Stimulated activated CD8-positive, alpha-beta memory T cell treated with anti-CD3 and anti-CD28 coated beads, Interleukin-15, amount 100 ng/mL, for 48 hours (primary cell): ENCODE measurements at regions not wholly inside any gene's neighbourhood (a gene's known extent, or its start where the extent isn't known, plus 50 kb on each side); places are given as distances from the start of the nearest gene placed in this dataset.

ENCODE experiments used
- DNase-seq, 2 donors: peaks; one replicate each; pipeline ENCODE4 v3.0.0-alpha.2; 2020; ENCODE audit warnings: low read depth in 2 of 2

DNA sequence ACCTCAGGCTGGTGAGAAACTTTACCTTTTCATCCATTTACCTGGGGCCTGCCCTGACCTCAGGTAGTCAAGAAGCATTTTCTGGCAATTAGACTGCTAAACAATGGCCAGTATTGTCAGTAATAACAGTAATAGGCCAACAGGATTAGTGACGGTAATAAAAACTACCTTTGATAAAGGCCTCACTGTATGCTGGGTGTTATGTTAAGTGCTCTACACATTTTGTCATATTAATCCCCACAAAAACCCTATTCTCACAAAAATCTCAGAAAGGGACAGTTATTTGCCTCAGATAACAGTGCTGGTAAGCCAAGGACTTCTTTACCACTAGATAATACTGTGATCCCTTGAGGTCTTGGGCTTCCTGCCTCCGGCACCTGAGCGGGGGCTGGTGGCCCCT lies 191.4 kb downstream of the FOXD2 start:
- DNase-seq, result no peak

GRCh38 chr1:47630346-47630745 lies 192.5 kb downstream of the FOXD2 start:
- DNase-seq, result no peak

- no peak for DNase-seq
Measured at GRCh38 chr1:47631411-47631995, 193.7 kb downstream of the FOXD2 start.

GRCh38 chr1:47635111-47635510 lies 197.3 kb downstream of the FOXD2 start:
- no peak for DNase-seq

DNA sequence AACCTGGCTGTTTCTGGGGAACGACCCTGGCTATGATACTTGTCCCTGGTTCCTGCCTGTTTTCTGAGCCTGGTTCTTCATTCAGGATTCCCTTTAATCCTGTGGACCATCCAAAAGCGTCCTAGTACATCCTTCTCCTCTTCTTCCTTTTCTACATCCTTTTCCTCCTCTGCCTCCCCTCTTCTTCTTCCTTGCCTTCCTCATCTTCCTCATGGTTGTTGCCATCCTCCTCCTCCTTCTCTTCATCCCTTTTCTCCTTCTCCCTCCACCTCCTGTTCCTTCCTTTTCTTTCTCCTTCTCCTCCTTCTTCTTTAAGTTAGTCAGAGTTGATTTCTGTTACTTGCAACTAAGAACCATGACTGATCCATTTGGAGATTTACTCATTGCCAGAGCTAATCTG lies 197.8 kb downstream of the FOXD2 start:
- no peak for DNase-seq

DNA sequence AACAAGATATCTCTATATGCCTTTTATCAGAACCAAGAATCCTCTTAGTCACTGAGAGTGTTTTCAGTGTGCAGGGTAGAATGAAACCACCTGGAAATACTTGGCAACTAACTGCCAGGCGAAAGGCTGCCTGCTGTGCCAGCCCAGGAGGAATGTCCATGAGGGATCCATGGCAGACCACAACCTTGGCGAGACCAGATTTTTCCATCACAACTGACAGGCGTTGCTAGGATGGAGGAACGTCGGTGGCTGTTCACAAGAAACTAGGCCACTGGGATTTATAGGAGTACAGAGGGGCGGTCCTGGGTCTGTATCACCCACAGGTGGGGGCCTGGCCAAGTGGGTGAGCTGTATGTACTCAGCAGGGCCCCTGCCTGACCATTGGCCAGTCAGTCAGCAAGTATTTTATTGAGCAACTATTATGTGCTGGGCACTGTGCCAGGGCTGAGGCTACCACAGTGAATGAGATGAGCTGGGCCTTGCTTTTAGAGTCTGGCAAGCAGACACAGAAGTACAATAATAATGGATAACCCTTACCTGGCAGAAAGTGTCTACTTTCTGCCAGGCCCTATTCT lies 199.4 kb downstream of the FOXD2 start:
- DNase-seq, result no peak

DNA sequence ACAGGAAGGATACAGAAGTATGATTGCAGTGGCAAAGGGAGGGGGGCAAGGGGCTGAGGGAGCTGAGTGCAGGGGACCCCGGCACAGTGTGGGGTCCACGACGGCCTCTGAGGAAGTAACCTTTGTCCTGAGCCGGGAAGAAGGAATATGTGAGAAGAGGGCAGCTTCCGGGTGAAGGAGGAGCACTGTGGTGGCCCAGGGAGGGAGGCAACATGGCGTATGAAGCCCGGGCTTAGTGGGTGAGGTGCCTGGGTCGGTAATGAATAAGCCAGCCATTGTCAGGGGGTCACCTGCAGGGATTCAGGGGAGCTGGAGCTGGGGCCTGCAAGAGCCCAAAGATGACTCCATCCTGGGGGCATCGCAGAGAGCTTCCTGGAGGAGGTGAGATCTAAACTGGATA lies 200.4 kb downstream of the FOXD2 start:
- no peak for DNase-seq

DNA sequence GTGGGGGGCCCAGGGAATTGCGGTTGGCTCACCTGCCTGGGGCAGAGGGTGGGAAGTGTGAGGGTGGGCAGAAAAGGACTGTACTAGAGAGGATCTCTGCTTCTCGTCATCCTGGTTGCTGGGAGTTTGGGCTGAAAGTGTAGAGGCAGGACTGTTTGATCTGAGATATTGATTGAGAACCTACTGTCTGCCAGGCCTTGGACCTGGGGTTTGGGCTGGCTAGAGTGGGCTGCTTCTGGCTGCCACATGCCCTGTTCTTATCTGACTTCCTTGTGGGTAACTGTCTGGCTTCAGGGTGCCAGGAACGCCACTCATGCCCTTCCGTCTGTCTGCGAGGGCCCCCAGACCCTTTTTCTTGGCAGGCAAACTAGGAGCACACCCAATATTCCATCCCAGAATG lies 200.9 kb downstream of the FOXD2 start:
- no peak for DNase-seq

- no peak for DNase-seq
Measured at GRCh38 chr1:47643306-47644211, 205.7 kb downstream of the FOXD2 start.

- DNase-seq, result no peak
Measured at GRCh38 chr1:47644212-47644573, 206.3 kb downstream of the FOXD2 start.

GRCh38 chr1:47645151-47645550 lies 207.3 kb downstream of the FOXD2 start:
- DNase-seq, result no peak

- no peak for DNase-seq
Measured at GRCh38 chr1:47646676-47647075, 208.8 kb downstream of the FOXD2 start.

DNA sequence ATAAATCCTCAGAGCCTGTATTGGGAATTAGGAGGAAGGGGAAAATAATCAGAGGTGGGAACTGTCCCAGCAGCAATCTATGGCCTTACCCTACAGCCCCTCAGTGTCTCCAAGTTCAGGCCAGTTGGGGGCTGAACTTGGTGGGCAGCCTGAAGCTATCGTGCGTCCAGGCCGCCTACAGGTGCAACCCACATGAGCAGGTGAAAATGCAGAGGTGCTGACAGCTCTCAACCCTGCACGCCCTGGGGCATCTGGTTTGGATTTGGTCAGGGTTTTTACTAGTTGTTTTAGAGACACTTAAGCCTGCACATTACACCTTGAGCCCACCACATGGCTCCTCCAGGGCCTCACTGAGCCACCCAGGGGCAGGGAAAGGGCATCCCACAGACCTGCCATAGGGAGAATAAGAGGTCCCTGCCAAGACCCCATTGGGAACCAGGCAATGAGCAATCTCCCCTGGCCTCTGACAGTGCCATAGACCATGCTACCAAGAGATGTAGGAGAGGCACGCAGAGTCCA lies 209.5 kb downstream of the FOXD2 start:
- no peak for DNase-seq

GRCh38 chr1:47650205-47650604 lies 212.4 kb downstream of the FOXD2 start:
- no peak for DNase-seq

DNA sequence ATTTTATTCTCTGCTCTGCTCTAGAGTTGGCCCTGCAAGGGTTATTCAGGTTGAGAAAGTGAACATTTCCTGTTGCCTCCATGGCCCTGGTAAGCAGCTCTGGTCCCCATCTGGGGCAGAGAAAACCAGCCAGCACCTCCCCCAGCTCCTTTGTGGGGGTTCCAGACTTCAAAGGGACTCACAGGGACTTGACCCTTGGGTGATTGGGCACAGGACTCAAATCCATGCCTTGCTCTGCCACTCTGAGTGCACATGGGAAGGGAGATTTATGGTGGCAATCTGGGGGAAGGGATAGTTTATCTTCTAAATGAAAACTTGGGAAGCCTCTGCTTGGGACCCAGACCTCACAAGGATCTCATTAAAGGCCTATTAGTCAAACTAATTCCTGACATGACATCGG lies 212.8 kb downstream of the FOXD2 start:
- no peak for DNase-seq

DNA sequence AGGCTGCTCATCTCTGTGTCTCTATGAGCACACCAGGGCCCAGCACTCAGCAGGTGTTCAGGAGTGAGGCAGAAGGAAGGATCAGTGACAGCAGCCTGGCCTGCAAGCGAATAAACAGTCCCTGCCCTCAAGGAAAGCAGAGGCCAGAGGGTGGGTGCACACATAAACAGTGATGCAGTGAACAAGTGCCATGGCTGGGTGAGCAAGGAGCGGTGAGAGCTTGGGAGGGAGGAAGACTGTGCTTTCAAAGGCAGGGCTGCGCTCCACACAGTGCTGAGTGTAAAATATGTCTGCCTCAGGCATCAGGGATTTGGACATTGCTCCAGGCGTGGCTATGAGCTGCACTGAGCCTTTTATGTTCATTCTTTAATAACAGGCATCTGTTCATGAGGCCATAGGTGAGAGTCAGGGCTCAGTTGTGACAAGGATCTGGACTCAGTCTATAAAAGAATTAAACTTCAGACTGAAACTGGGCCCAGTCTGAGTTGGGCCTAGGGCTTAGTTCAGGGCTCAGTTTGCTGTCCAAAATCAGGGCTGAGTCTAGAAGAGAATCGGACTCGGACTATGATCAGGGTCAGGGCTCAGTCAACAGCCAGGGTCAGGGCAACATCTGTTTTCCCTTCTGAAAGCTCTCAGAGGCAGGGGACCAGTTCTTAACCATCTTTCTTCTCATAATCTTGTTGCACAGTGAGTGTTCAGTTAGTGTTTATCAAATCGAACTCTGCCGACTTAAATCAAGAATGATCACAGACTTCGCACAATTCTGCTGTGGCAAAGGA lies 213.7 kb downstream of the FOXD2 start:
- DNase-seq, result no peak

GRCh38 chr1:47655521-47656300 lies 217.9 kb downstream of the FOXD2 start:
- DNase-seq, result no peak

- no peak for DNase-seq
Measured at GRCh38 chr1:47656719-47657685, 219.2 kb downstream of the FOXD2 start.

DNA sequence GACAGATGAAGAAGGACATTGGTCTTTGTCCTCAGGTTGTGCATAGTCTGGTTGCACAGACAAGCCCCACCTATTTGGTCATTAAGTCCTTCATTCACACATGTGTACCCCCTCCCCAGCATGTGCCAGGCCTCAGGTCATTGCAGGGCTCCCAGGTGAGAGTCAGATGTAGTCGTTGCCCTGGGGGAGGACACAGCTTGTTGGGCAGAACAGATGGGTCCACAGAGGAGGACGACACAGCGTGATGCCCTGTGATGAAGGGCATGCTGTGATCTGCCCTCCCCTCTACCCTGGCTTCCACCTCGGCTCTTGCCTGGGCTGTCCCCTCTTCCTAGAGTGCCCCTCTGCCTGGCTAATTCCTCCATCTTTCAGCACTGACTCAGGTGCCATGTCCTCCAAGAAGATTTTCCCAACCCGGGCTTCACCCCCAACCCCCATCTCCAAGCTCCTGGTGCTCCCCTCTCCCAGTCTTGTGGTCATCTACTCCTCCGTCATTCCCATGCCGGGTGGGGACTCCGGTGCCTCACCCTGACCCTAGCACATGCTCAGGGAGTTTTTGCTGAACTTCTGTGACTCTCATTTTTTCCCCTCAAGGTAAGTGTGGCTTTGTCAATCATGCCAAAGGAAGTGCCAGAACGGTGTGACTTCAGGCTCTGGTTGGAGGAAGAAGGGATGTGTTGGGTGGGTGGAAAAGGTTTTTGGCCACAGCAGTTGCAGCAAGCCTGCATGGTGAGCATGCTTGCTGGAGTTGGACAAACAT lies 220.5 kb downstream of the FOXD2 start:
- DNase-seq, result no peak
